Gastroesophageal sphincter (tissue), 2 donors: ENCODE measurements at regions not wholly inside any gene's neighbourhood (a gene's known extent, or its start where the extent isn't known, plus 50 kb on each side); places are given as distances from the start of the nearest gene placed in this dataset.

ENCODE experiments used
- EP300 ChIP-seq: sonication (generic); formaldehyde crosslinking; IDR thresholded peaks from one replicate; pipeline ENCODE4 v1.6.1; 2017; ENCODE audit warnings: antibody characterized with exemption, mild to moderate bottlenecking
- POLR2A ChIP-seq, 2 donors: fragments of 450-650 bp; IDR thresholded peaks; one replicate each; pipeline ENCODE4 v1.6.1; 2017; ENCODE audit warnings: antibody characterized with exemption in 2 of 2, mild to moderate bottlenecking in 2 of 2, moderate library complexity in 1 of 2

GRCh38 chr15:38090678-38091077 lies 156.2 kb downstream of the TMCO5A start:
- no peak for TF ChIP-seq EP300
- no peak for TF ChIP-seq POLR2A (IDR thresholded peaks at IDR 0.05)
